Astrocyte (in vitro differentiated cells and primary cell): ENCODE measurements at regions not wholly inside any gene's neighbourhood (a gene's known extent, or its start where the extent isn't known, plus 50 kb on each side); places are given as distances from the start of the nearest gene placed in this dataset.

Source experiments
- DNase-seq: peaks from one replicate; pipeline ENCODE4 v3.0.0-alpha.2; 2010; ENCODE audit warnings: low read depth
- FAIRE-seq: peaks from 2 replicates; lab custom pipeline; 2011; peaks lifted over from hg19 to GRCh38; lab: Jason Lieb, UNC
- H2AFZ ChIP-seq: 2 replicates; pipeline ENCODE4 v1.6.0; 2012; ENCODE audit warnings: low read depth, low read length, inconsistent platforms
- H3K27ac ChIP-seq: 2 replicates; pipeline ENCODE4 v1.5.1; 2011; ENCODE audit warnings: low read depth, low read length, inconsistent platforms
- H3K27me3 ChIP-seq: 2 replicates; pipeline ENCODE4 v1.6.0; 2011; ENCODE audit warnings: low read length, inconsistent platforms; ENCODE audit not compliant: insufficient read depth
- H3K36me3 ChIP-seq: 2 replicates; pipeline ENCODE4 v1.5.1; 2011; ENCODE audit warnings: low read length, inconsistent platforms; ENCODE audit not compliant: insufficient read depth
- H3K4me1 ChIP-seq: 2 replicates; pipeline ENCODE4 v1.5.1; 2011; ENCODE audit warnings: low read length, inconsistent platforms; ENCODE audit not compliant: insufficient read depth
- H3K4me2 ChIP-seq: 2 replicates; pipeline ENCODE4 v1.6.0; 2012; ENCODE audit warnings: low read length, inconsistent platforms
- H3K4me3 ChIP-seq: 2 replicates; pipeline ENCODE4 v1.5.1; 2011; ENCODE audit warnings: low read depth, mild to moderate bottlenecking, low read length, inconsistent platforms; ENCODE audit not compliant: insufficient read depth
- H3K79me2 ChIP-seq: 2 replicates; pipeline ENCODE4 v1.6.0; 2012; ENCODE audit warnings: mild to moderate bottlenecking, low read length, inconsistent platforms; ENCODE audit not compliant: insufficient read depth
- H3K9ac ChIP-seq: 2 replicates; pipeline ENCODE4 v1.6.0; 2012; ENCODE audit warnings: mild to moderate bottlenecking, low read length, inconsistent platforms
- H3K9me3 ChIP-seq: 2 replicates; pipeline ENCODE4 v1.5.1; 2012; ENCODE audit warnings: low read depth, mild to moderate bottlenecking, low read length, inconsistent platforms; ENCODE audit not compliant: insufficient read depth
- H4K20me1 ChIP-seq: 2 replicates; pipeline ENCODE4 v1.6.0; 2012; ENCODE audit warnings: low read length, inconsistent platforms; ENCODE audit not compliant: insufficient read depth
- H3K27ac Mint-ChIP-seq: one replicate; pipeline ENCODE4 v1.8.0; 2021; ENCODE audit warnings: mild to moderate bottlenecking, mixed read lengths; ENCODE audit not compliant: unreplicated experiment
- H3K27me3 Mint-ChIP-seq: one replicate; pipeline ENCODE4 v1.8.0; 2021; ENCODE audit warnings: low read depth, mixed read lengths; ENCODE audit not compliant: unreplicated experiment
- H3K36me3 Mint-ChIP-seq: one replicate; pipeline ENCODE4 v1.8.0; 2021; ENCODE audit warnings: low read depth, mixed read lengths; ENCODE audit not compliant: unreplicated experiment
- H3K4me1 Mint-ChIP-seq: one replicate; pipeline ENCODE4 v1.8.0; 2021; ENCODE audit warnings: low read depth, mixed read lengths; ENCODE audit not compliant: unreplicated experiment
- H3K4me3 Mint-ChIP-seq: one replicate; pipeline ENCODE4 v1.8.0; 2021; ENCODE audit warnings: mild to moderate bottlenecking, moderate library complexity, mixed read lengths; ENCODE audit not compliant: unreplicated experiment
- H3K9me3 Mint-ChIP-seq: one replicate; pipeline ENCODE4 v1.8.0; 2021; ENCODE audit warnings: mild to moderate bottlenecking, mixed read lengths; ENCODE audit not compliant: unreplicated experiment
- EZH2 ChIP-seq: IDR thresholded peaks from 2 replicates; pipeline ENCODE4 v1.6.1; 2012; ENCODE audit warnings: mild to moderate bottlenecking, low read length, inconsistent platforms; ENCODE audit not compliant: insufficient read depth
- TF ChIP-seq, protein P1 (sequence below): IDR thresholded peaks from 2 replicates; pipeline ENCODE4 v1.5.1; 2011; ENCODE audit warnings: low read depth, mild to moderate bottlenecking, inconsistent platforms, low read length, moderate library complexity; ENCODE audit not compliant: insufficient read depth

DNA sequence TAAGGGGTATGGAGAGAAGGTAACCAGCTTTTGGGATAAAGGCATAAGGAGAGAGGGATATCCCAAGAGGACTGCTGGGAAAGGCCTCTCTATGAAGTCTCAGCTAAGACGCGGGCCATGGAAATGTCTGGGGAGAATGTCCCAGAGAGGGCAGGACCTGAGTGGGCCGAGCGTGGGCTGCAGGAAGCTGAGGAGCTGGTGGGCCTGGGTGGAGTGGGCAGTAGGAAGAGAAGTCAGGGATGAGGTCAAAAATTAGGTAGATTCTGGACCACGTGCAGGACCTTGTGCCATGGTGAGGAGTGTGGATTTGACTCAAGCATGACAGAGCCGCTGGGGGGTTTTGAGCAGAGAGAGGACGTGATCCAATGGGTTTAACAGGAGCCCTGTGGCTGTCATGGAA, 66.5 kb upstream of the SULF2 start:
- no peak overlapping the region for H3K9ac ChIP-seq
- Mint-ChIP-seq H3K36me3 (no peaks in the 10 kb centered on the region), H3K9me3 (peaks cover 7% of the 10 kb centered on the region), H3K4me3 (no peak overlapping the region), H3K27ac (no peak overlapping the region), H3K27me3 (peaks cover 25% of the 10 kb centered on the region), H3K4me1 (peaks cover 10% of the 10 kb centered on the region)
- H3K79me2 ChIP-seq = no peaks in the 10 kb centered on the region
- H3K9me3 ChIP-seq = no peaks in the 10 kb centered on the region
- H3K4me1 ChIP-seq = no peaks in the 10 kb centered on the region
- no peak overlapping the region for H3K27ac ChIP-seq
- no peaks in the 10 kb centered on the region for H3K36me3 ChIP-seq
- H3K4me2 ChIP-seq = no peak overlapping the region
- peaks cover 10% of the 10 kb centered on the region for H3K27me3 ChIP-seq
- H3K4me3 ChIP-seq = no peak overlapping the region
- no peak overlapping the region for H2AFZ ChIP-seq
- no peak for DNase-seq
- no peaks in the 10 kb centered on the region for H4K20me1 ChIP-seq
- FAIRE-seq = no peak
- no peak for TF ChIP-seq EZH2
- TF ChIP-seq, protein P1, sequence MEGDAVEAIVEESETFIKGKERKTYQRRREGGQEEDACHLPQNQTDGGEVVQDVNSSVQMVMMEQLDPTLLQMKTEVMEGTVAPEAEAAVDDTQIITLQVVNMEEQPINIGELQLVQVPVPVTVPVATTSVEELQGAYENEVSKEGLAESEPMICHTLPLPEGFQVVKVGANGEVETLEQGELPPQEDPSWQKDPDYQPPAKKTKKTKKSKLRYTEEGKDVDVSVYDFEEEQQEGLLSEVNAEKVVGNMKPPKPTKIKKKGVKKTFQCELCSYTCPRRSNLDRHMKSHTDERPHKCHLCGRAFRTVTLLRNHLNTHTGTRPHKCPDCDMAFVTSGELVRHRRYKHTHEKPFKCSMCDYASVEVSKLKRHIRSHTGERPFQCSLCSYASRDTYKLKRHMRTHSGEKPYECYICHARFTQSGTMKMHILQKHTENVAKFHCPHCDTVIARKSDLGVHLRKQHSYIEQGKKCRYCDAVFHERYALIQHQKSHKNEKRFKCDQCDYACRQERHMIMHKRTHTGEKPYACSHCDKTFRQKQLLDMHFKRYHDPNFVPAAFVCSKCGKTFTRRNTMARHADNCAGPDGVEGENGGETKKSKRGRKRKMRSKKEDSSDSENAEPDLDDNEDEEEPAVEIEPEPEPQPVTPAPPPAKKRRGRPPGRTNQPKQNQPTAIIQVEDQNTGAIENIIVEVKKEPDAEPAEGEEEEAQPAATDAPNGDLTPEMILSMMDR = no peak

DNA sequence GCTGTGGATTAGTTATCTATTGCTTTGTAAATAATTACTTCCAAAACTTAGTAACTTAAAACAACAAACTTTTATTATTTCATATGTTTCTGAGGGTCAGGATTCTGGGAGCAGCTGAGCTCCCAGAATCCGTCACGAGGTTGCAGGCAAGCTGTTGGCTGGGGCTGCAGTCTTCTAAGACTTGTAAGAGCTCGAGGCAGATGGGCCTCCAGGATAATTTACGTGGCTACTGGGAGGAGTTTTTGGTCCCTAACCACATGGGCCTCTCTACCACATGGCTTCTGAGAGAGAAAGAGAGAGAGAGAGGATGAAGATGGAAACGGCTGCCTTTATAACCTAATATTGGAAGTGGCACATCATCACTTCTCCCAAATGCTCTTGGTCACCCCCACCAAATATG, 64.9 kb upstream of the SULF2 start:
- no peak for FAIRE-seq
- no peaks in the 10 kb centered on the region for H3K36me3 ChIP-seq
- H3K27me3 ChIP-seq = peaks cover 10% of the 10 kb centered on the region
- DNase-seq = no peak
- H3K9ac ChIP-seq = no peak overlapping the region
- Mint-ChIP-seq H3K36me3 (no peaks in the 10 kb centered on the region), H3K9me3 (peaks cover 2% of the 10 kb centered on the region), H3K27ac (no peak overlapping the region), H3K27me3 (peaks cover 25% of the 10 kb centered on the region), H3K4me1 (peaks cover 9% of the 10 kb centered on the region), H3K4me3 (no peak overlapping the region)
- no peak overlapping the region for H3K27ac ChIP-seq
- TF ChIP-seq, protein P1 = no peak
- no peaks in the 10 kb centered on the region for H3K9me3 ChIP-seq
- H3K4me2 ChIP-seq = no peak overlapping the region
- H3K4me3 ChIP-seq = no peak overlapping the region
- H3K4me1 ChIP-seq = no peaks in the 10 kb centered on the region
- no peak overlapping the region for H2AFZ ChIP-seq
- no peaks in the 10 kb centered on the region for H3K79me2 ChIP-seq
- H4K20me1 ChIP-seq = no peaks in the 10 kb centered on the region

DNA sequence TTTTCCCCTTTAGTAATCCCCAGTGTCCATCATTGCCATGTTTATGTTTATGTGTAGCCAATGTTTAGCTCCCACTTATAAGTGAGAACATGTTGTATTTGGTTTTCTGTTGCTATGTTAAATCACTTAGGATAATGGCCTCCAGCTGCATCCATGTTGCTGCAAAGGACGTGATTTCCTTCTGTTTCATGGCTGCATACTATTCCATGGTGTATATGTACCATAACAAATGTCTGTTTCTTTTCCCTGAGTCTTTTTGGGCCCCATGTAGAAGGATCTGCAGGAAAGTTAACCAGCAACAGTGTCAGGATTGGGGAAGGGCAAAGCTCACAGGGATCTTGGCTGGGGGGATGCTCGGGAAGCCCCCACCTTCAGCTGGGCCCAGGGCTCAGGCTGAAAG, 64.3 kb upstream of the SULF2 start:
- H4K20me1 ChIP-seq = no peaks in the 10 kb centered on the region
- no peaks in the 10 kb centered on the region for H3K79me2 ChIP-seq
- H3K4me2 ChIP-seq = no peak overlapping the region
- H3K4me3 ChIP-seq = no peak overlapping the region
- no peak for FAIRE-seq
- H2AFZ ChIP-seq = no peak overlapping the region
- TF ChIP-seq, protein P1 = no peak
- no peak for TF ChIP-seq EZH2
- no peaks in the 10 kb centered on the region for H3K9me3 ChIP-seq
- Mint-ChIP-seq H3K27me3 (peaks cover 25% of the 10 kb centered on the region), H3K4me1 (peaks cover 9% of the 10 kb centered on the region), H3K4me3 (no peak overlapping the region), H3K9me3 (peaks cover 2% of the 10 kb centered on the region), H3K27ac (no peak overlapping the region), H3K36me3 (no peaks in the 10 kb centered on the region)
- H3K36me3 ChIP-seq = no peaks in the 10 kb centered on the region
- no peak overlapping the region for H3K9ac ChIP-seq
- no peak for DNase-seq
- H3K27ac ChIP-seq = no peak overlapping the region
- peaks cover 10% of the 10 kb centered on the region for H3K27me3 ChIP-seq
- no peaks in the 10 kb centered on the region for H3K4me1 ChIP-seq
